PC-3 (cell line): ENCODE measurements at regions not wholly inside any gene's neighbourhood (a gene's known extent, or its start where the extent isn't known, plus 50 kb on each side); places are given as distances from the start of the nearest gene placed in this dataset.

Experiments used
- CTCF ChIP-seq: fragments of 300-600 bp; sonication (generic); conservative IDR thresholded peaks from 2 replicates; pipeline ENCODE4 v1.5.1; 2017; ENCODE audit warnings: antibody characterized with exemption, low read depth, mild to moderate bottlenecking, low read length
- EZH2 ChIP-seq: fragments of 300-600 bp; sonication (generic); IDR thresholded peaks from one replicate; pipeline ENCODE4 v1.6.1; 2017; ENCODE audit warnings: antibody characterized with exemption, mild to moderate bottlenecking, low read length; ENCODE audit not compliant: unreplicated experiment
- EZH2phosphoT487 ChIP-seq: fragments of 300-600 bp; sonication (generic); IDR thresholded peaks from 2 replicates; pipeline ENCODE4 v1.6.1; 2018; ENCODE audit warnings: mild to moderate bottlenecking, antibody characterized with exemption, low read length, borderline replicate concordance

GRCh38 chr12:130027798-130028197, 124.0 kb upstream of the TMEM132D start:
- no peak for TF ChIP-seq CTCF
- TF ChIP-seq EZH2phosphoT487, result no peak
- no peak for TF ChIP-seq EZH2
